Neural crest cell (in vitro differentiated cells): ENCODE measurements at regions not wholly inside any gene's neighbourhood (a gene's known extent, or its start where the extent isn't known, plus 50 kb on each side); places are given as distances from the start of the nearest gene placed in this dataset.
A peak's percentile ranks its signal among the peaks of the same experiment; 100 is the strongest.

Experiments
- DNase-seq: peaks from one replicate; pipeline ENCODE4 v3.0.0; 2021; ENCODE audit warnings: low read depth, mixed read lengths, low spot score
- H3K27ac Mint-ChIP-seq: one replicate; pipeline ENCODE4 v1.8.0; 2021; ENCODE audit warnings: mild to moderate bottlenecking, mixed read lengths; ENCODE audit not compliant: unreplicated experiment
- H3K27me3 Mint-ChIP-seq: 2 replicates; pipeline ENCODE4 v1.8.0; 2021; ENCODE audit warnings: low read depth, mild to moderate bottlenecking, mixed read lengths
- H3K36me3 Mint-ChIP-seq: 2 replicates; pipeline ENCODE4 v1.8.0; 2021; ENCODE audit warnings: low read depth, mild to moderate bottlenecking, mixed read lengths
- H3K4me1 Mint-ChIP-seq: 2 replicates; pipeline ENCODE4 v1.8.0; 2021; ENCODE audit warnings: mixed read lengths
- H3K4me3 Mint-ChIP-seq: one replicate; pipeline ENCODE4 v1.8.0; 2021; ENCODE audit warnings: mild to moderate bottlenecking, mixed read lengths
- H3K9me3 Mint-ChIP-seq: 2 replicates; pipeline ENCODE4 v1.8.0; 2021; ENCODE audit warnings: mixed read lengths
- CTCF ChIP-seq: fragments of 200-600 bp; sonication (generic); conservative IDR thresholded peaks from 2 replicates; pipeline ENCODE4 v1.5.0; 2021; ENCODE audit warnings: antibody characterized with exemption, mild to moderate bottlenecking

GRCh38 chr14:66242001-66242400, 244.2 kb upstream of the CCDC196 start:
- Mint-ChIP-seq H3K4me3 (no peak overlapping the region), H3K9me3 (no peaks in the 10 kb centered on the region), H3K27ac (no peak overlapping the region), H3K27me3 (no peaks in the 10 kb centered on the region), H3K4me1 (peaks cover 21% of the 10 kb centered on the region), H3K36me3 (no peaks in the 10 kb centered on the region)
- TF ChIP-seq CTCF = no peak
- DNase-seq = no peak

DNA sequence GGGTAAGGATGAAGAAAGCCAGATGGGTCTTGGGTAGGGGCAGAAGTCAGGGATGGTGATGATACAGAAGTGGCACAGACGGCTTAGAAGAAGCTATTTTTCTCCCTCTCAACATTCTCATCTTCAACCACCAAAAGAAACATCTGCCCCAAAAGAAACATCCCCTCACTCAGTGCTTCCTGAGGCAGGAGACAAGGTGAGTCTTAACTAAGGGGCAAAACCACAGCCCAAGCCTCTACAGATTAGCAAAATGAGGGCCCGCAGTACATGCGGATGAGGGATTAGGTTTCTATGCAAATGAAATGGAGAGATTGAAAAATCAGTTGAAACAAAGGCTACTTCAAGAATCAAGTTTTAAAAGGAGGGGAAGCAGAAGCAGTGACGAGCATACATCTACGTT, 241.3 kb upstream of the CCDC196 start:
- no peak for TF ChIP-seq CTCF
- DNase-seq = no peak
- Mint-ChIP-seq H3K36me3 (no peaks in the 10 kb centered on the region), H3K27me3 (no peaks in the 10 kb centered on the region), H3K9me3 (no peaks in the 10 kb centered on the region), H3K4me3 (no peak overlapping the region), H3K27ac (no peak overlapping the region), H3K4me1 (peaks cover 5% of the 10 kb centered on the region)

DNA sequence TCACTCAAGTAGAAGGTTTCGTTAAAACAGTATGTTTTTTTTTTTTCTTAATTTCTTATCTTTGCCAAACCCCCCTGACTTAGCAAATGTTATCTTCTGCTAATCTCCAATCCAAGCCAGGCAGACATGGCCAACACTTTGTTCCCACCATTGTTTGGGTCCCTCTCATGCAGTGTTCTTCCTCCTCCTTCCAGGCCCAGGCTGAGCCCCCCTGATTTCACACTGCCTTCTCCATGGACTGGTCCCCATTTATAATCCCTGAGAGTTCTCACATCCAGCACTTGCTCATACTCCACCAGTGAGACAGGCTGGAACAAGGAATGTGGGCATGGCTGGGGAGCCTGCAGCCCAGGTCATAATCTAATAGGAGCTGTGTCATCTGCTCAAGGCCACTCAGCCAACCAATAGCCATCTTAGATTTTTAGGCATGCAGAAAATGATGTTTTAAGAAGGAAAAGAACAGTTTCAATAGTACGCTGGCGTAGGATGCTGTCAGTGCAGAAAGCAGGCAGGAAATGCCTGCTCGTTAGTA, 238.4 kb upstream of the CCDC196 start:
- no peaks in the 10 kb centered on the region for H3K36me3 Mint-ChIP-seq

GRCh38 chr14:66248256-66248655, 237.9 kb upstream of the CCDC196 start:
- no peak for TF ChIP-seq CTCF
- Mint-ChIP-seq H3K27ac (no peak overlapping the region), H3K9me3 (no peaks in the 10 kb centered on the region), H3K4me3 (no peak overlapping the region), H3K4me1 (no peaks in the 10 kb centered on the region), H3K27me3 (no peaks in the 10 kb centered on the region), H3K36me3 (no peaks in the 10 kb centered on the region)
- no peak for DNase-seq

More for the DNA sequence above, 238.4 kb upstream of the CCDC196 start:
- no peak for TF ChIP-seq CTCF
- no peaks in the 10 kb centered on the region for H3K4me1 Mint-ChIP-seq
- H3K27me3 Mint-ChIP-seq = no peaks in the 10 kb centered on the region
- no peak overlapping the region for H3K27ac Mint-ChIP-seq
- no peaks in the 10 kb centered on the region for H3K9me3 Mint-ChIP-seq
- no peak for DNase-seq
- no peak overlapping the region for H3K4me3 Mint-ChIP-seq

DNA sequence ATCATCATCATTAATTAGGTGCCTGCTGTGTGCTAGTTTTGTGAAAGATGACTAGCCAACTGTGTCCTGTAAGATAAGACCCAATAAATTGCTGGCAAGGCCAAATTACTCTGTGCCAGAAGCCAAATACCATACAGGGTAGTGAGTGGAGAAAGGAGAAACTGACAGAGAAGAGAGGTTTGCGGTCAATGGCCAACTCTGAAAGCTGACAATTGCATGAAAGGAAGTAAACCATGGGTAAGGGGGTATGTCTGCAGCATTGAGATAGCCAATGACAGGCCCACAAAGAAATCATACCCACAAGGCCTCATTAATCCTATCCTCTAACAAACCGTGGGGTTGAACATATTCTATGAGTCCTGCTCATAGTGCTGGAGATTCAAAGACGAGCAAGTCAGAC, 236.6 kb upstream of the CCDC196 start:
- peak overlapping the region; percentile 1 for H3K27ac Mint-ChIP-seq
- H3K9me3 Mint-ChIP-seq = no peaks in the 10 kb centered on the region
- no peaks in the 10 kb centered on the region for H3K36me3 Mint-ChIP-seq
- no peak for DNase-seq
- no peaks in the 10 kb centered on the region for H3K4me1 Mint-ChIP-seq
- no peaks in the 10 kb centered on the region for H3K27me3 Mint-ChIP-seq
- TF ChIP-seq CTCF = no peak
- no peak overlapping the region for H3K4me3 Mint-ChIP-seq

GRCh38 chr14:66254038-66254437, 232.1 kb upstream of the CCDC196 start:
- TF ChIP-seq CTCF = no peak
- no peak for DNase-seq
- Mint-ChIP-seq H3K4me3 (no peak overlapping the region), H3K27ac (no peak overlapping the region), H3K9me3 (no peaks in the 10 kb centered on the region), H3K27me3 (no peaks in the 10 kb centered on the region), H3K36me3 (no peaks in the 10 kb centered on the region), H3K4me1 (no peaks in the 10 kb centered on the region)
